Breast epithelium (tissue), 3 donors: ENCODE measurements at regions not wholly inside any gene's neighbourhood (a gene's known extent, or its start where the extent isn't known, plus 50 kb on each side); places are given as distances from the start of the nearest gene placed in this dataset.

ENCODE experiments used
- CTCF ChIP-seq, 3 donors: fragments of 450-650 bp; IDR thresholded peaks; one replicate each; pipeline ENCODE4 v1.5.1; 2016 to 2017; ENCODE audit warnings: antibody characterized with exemption in 3 of 3, mild to moderate bottlenecking in 3 of 3, moderate library complexity in 3 of 3
- POLR2A ChIP-seq: fragments of 450-650 bp; IDR thresholded peaks from one replicate; pipeline ENCODE4 v1.6.1; 2016; ENCODE audit warnings: antibody characterized with exemption, mild to moderate bottlenecking, moderate library complexity

GRCh38 chr5:106940986-106941385 lies 729.8 kb downstream of the EFNA5 start:
- TF ChIP-seq CTCF (IDR thresholded peaks at IDR 0.05): no peak
- TF ChIP-seq POLR2A: no peak
